Endothelial cell of umbilical vein (primary cell): ENCODE measurements at regions not wholly inside any gene's neighbourhood (a gene's known extent, or its start where the extent isn't known, plus 50 kb on each side); places are given as distances from the start of the nearest gene placed in this dataset.

Experiments used
- CTCF ChIP-seq, 2 donors: IDR thresholded peaks; 1 replicate in 1 of 2; 2 replicates in 1 of 2; pipeline ENCODE4 v1.5.1; 2011; ENCODE audit warnings: low read length in 2 of 2, mild to moderate bottlenecking in 2 of 2, moderate library complexity in 2 of 2, control low read depth in 1 of 2, inconsistent platforms in 1 of 2, low read depth in 1 of 2; ENCODE audit not compliant: insufficient read depth in 1 of 2; ENCODE audit errors: extremely low read depth in 1 of 2
- POLR2A ChIP-seq: IDR thresholded peaks from 2 replicates; pipeline ENCODE4 v1.6.1; 2012; ENCODE audit warnings: low read depth, mild to moderate bottlenecking, control low read depth, low read length
- POLR2AphosphoS5 ChIP-seq: IDR thresholded peaks from 2 replicates; pipeline ENCODE4 v1.6.1; 2012; ENCODE audit warnings: low read depth, mild to moderate bottlenecking, control low read depth, low read length, moderate library complexity; ENCODE audit not compliant: insufficient read depth

GRCh38 chr4:62449538-62449937 lies 1249.4 kb downstream of the ADGRL3 start:
- no peak for TF ChIP-seq POLR2A
- no peak for TF ChIP-seq CTCF (IDR thresholded peaks at IDR 0.05; ENCODE audit: extremely low read depth in 1 of 2, insufficient read depth in 1 of 2, low read depth in 1 of 2, low read length in 2 of 2)
- TF ChIP-seq POLR2AphosphoS5, result no peak
